ENCODE measurements at regions not wholly inside any gene's neighbourhood (a gene's known extent, or its start where the extent isn't known, plus 50 kb on each side); places are given as distances from the start of the nearest gene placed in this dataset.

- Histone ChIP-seq H3K4me2 (ENCODE audit: low read length) (no peak overlapping the region), H4K20me1 (ENCODE audit: insufficient read depth) (no peaks in the 10 kb centered on the region), H3F3A (ENCODE audit: insufficient read depth, low read length, poor library complexity, severe bottlenecking) (no peaks in the 10 kb centered on the region), H3K27me3 (ENCODE audit: insufficient read depth, low read depth, low read length) (no peaks in the 10 kb centered on the region), H3K4me3 (ENCODE audit: low read length) (no peak overlapping the region), H2AFZ (ENCODE audit: low read depth, low read length) (no peak overlapping the region), H3K27ac (ENCODE audit: low read length) (no peak overlapping the region), H3K79me2 (replicated peaks; ENCODE audit: insufficient read depth, low read length) (no peaks in the 10 kb centered on the region), H3K9ac (ENCODE audit: low read length) (no peak overlapping the region), H3K36me3 (ENCODE audit: insufficient read depth, low read length) (no peaks in the 10 kb centered on the region), H3K9me2 (ENCODE audit: insufficient read depth, low read length) (no peaks in the 10 kb centered on the region), H3K9me3 (ENCODE audit: low read length) (no peaks in the 10 kb centered on the region)
- TF ChIP-seq, protein P1, sequence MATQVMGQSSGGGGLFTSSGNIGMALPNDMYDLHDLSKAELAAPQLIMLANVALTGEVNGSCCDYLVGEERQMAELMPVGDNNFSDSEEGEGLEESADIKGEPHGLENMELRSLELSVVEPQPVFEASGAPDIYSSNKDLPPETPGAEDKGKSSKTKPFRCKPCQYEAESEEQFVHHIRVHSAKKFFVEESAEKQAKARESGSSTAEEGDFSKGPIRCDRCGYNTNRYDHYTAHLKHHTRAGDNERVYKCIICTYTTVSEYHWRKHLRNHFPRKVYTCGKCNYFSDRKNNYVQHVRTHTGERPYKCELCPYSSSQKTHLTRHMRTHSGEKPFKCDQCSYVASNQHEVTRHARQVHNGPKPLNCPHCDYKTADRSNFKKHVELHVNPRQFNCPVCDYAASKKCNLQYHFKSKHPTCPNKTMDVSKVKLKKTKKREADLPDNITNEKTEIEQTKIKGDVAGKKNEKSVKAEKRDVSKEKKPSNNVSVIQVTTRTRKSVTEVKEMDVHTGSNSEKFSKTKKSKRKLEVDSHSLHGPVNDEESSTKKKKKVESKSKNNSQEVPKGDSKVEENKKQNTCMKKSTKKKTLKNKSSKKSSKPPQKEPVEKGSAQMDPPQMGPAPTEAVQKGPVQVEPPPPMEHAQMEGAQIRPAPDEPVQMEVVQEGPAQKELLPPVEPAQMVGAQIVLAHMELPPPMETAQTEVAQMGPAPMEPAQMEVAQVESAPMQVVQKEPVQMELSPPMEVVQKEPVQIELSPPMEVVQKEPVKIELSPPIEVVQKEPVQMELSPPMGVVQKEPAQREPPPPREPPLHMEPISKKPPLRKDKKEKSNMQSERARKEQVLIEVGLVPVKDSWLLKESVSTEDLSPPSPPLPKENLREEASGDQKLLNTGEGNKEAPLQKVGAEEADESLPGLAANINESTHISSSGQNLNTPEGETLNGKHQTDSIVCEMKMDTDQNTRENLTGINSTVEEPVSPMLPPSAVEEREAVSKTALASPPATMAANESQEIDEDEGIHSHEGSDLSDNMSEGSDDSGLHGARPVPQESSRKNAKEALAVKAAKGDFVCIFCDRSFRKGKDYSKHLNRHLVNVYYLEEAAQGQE (IDR thresholded peaks at IDR 0.05; ENCODE audit: borderline replicate concordance) = no peak
- TF ChIP-seq TAF1 (IDR thresholded peaks at IDR 0.05; ENCODE audit: low read depth) (no peak), SMC3 (conservative IDR thresholded peaks at IDR 0.05; ENCODE audit: poor library complexity) (no peak), EZH2 (IDR thresholded peaks at IDR 0.05; ENCODE audit: borderline replicate concordance, insufficient read depth, low read length, poor library complexity, severe bottlenecking) (no peak), POLR2AphosphoS5 (IDR thresholded peaks at IDR 0.05) (no peak)
Measured at GRCh38 chr9:86842573-86842972, 104.7 kb downstream of the GAS1 start.

DNA sequence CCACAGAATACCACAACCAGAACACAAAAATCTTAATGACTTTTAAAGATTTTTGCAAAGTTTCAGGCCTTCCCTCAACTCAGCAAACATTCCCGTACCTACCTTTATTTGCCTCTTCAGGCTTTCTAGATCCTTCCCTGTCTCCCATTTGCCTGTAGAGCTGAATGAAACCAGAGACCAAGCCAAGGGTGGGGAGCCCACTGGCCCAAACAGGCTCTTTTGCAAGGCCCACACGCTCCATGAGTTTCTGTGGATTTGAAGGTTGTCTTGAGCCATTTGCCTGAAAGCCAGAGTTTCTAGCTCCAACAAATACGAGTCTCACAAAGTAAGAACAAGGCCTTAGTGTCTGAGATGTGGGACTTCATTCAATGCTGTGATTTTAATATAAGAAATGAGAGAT is 107.8 kb downstream of the GAS1 start:
- Histone ChIP-seq H3K9ac (ENCODE audit: low read length) (no peak overlapping the region), H4K20me1 (ENCODE audit: insufficient read depth) (no peaks in the 10 kb centered on the region), H3K27me3 (ENCODE audit: insufficient read depth, low read depth, low read length) (no peaks in the 10 kb centered on the region), H2AFZ (ENCODE audit: low read depth, low read length) (no peak overlapping the region), H3K79me2 (replicated peaks; ENCODE audit: insufficient read depth, low read length) (no peaks in the 10 kb centered on the region), H3F3A (ENCODE audit: insufficient read depth, low read length, poor library complexity, severe bottlenecking) (no peaks in the 10 kb centered on the region), H3K4me3 (ENCODE audit: low read length) (no peak overlapping the region), H3K4me2 (ENCODE audit: low read length) (no peak overlapping the region), H3K36me3 (ENCODE audit: insufficient read depth, low read length) (no peaks in the 10 kb centered on the region), H3K9me2 (ENCODE audit: insufficient read depth, low read length) (no peaks in the 10 kb centered on the region), H3K27ac (ENCODE audit: low read length) (no peak overlapping the region), H3K9me3 (ENCODE audit: low read length) (no peaks in the 10 kb centered on the region)
- TF ChIP-seq MXI1 (conservative IDR thresholded peaks at IDR 0.05; ENCODE audit: poor library complexity, severe bottlenecking) = no peak
- no peak for TF ChIP-seq CTCF (IDR thresholded peaks at IDR 0.05; ENCODE audit: poor library complexity, severe bottlenecking)
- TF ChIP-seq SMC3 (conservative IDR thresholded peaks at IDR 0.05; ENCODE audit: poor library complexity) = no peak
- no peak for TF ChIP-seq EZH2 (IDR thresholded peaks at IDR 0.05; ENCODE audit: borderline replicate concordance, insufficient read depth, low read length, poor library complexity, severe bottlenecking)
- no peak for TF ChIP-seq POLR2AphosphoS5 (IDR thresholded peaks at IDR 0.05)
- no peak for TF ChIP-seq EP300 (conservative IDR thresholded peaks at IDR 0.05; ENCODE audit: poor library complexity, severe bottlenecking)
- no peak for TF ChIP-seq RAD21 (conservative IDR thresholded peaks at IDR 0.05)
- TF ChIP-seq TAF1 (IDR thresholded peaks at IDR 0.05; ENCODE audit: low read depth) = no peak
- TF ChIP-seq, protein P1 (IDR thresholded peaks at IDR 0.05; ENCODE audit: borderline replicate concordance) = no peak

Measured in neural cell (in vitro differentiated cells).